ENCODE measurements at regions not wholly inside any gene's neighbourhood (a gene's known extent, or its start where the extent isn't known, plus 50 kb on each side); places are given as distances from the start of the nearest gene placed in this dataset.

DNA sequence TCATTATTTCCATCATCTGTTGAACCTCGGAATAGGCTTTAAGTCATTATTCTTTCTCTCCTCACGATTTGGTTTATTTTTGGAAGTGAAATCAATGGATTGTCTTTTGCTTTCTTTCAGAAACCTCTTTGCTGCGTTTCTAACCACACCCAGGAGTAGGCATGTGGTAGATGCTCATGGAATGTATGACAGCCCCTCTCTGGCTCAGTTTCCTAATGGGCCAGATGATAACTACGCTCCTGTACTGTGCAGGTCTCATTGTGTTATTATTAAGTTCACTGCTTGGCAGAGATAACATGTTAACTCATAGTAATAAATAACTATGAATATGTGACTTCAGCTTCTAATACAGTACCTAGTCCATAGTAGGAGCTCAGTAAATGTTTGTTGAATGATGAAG is 175.5 kb upstream of the KLF4 start:
- intact Hi-C loops (cut with micrococcal nuclease; ENCODE audit: unreplicated experiment): no loop called here
- Mint-ChIP-seq H3K9me3 (ENCODE audit: unreplicated experiment) (no peaks in the 10 kb centered on the region), H3K27me3 (ENCODE audit: insufficient read depth, unreplicated experiment) (no peaks in the 10 kb centered on the region), H3K4me1 (ENCODE audit: low read depth, unreplicated experiment) (no peaks in the 10 kb centered on the region), H3K36me3 (ENCODE audit: insufficient read depth, unreplicated experiment) (no peaks in the 10 kb centered on the region), H3K27ac (ENCODE audit: unreplicated experiment) (no peak overlapping the region), H3K4me3 (ENCODE audit: unreplicated experiment) (no peak overlapping the region)
- DNase-seq: no peak
- H3K9me3 ChIP-seq: no peaks in the 10 kb centered on the region
- ChIA-PET CTCF (no interaction called here), POLR2A (no interaction called here)
- H3K27me3 ChIP-seq (replicated peaks; ENCODE audit: control insufficient read depth, insufficient read depth, low read length): no peaks in the 10 kb centered on the region
- no peak for TF ChIP-seq CTCF (IDR thresholded peaks at IDR 0.05; ENCODE audit: insufficient read depth in 1 of 2, low read depth in 1 of 2, low read length in 1 of 2, severe bottlenecking in 1 of 2, unreplicated experiment in 1 of 2)
- H3K4me3 ChIP-seq (ENCODE audit: low read depth, low read length): no peak overlapping the region
- H3K36me3 ChIP-seq (ENCODE audit: control insufficient read depth, insufficient read depth, low read length): no peaks in the 10 kb centered on the region
- H3K4me1 ChIP-seq: no peaks in the 10 kb centered on the region
- no TSS peak for BruUV-seq (replicated peaks)

- Mint-ChIP-seq H3K4me1 (ENCODE audit: low read depth, unreplicated experiment) (no peaks in the 10 kb centered on the region), H3K27me3 (ENCODE audit: insufficient read depth, unreplicated experiment) (no peaks in the 10 kb centered on the region), H3K36me3 (ENCODE audit: insufficient read depth, unreplicated experiment) (no peaks in the 10 kb centered on the region), H3K27ac (ENCODE audit: unreplicated experiment) (no peak overlapping the region), H3K9me3 (ENCODE audit: unreplicated experiment) (no peaks in the 10 kb centered on the region), H3K4me3 (ENCODE audit: unreplicated experiment) (no peak overlapping the region)
- POLR2A ChIA-PET: no interaction called here
- Histone ChIP-seq H3K36me3 (ENCODE audit: control insufficient read depth, insufficient read depth, low read length) (no peaks in the 10 kb centered on the region), H3K4me3 (ENCODE audit: low read depth, low read length) (no peak overlapping the region), H3K4me1 (no peaks in the 10 kb centered on the region), H3K9me3 (no peaks in the 10 kb centered on the region), H3K27me3 (replicated peaks; ENCODE audit: control insufficient read depth, insufficient read depth, low read length) (no peaks in the 10 kb centered on the region)
- no peak for DNase-seq
- no peak for TF ChIP-seq CTCF (IDR thresholded peaks at IDR 0.05; ENCODE audit: insufficient read depth in 1 of 2, low read depth in 1 of 2, low read length in 1 of 2, severe bottlenecking in 1 of 2, unreplicated experiment in 1 of 2)
- intact Hi-C loops (cut with micrococcal nuclease; ENCODE audit: unreplicated experiment): no loop called here
- no TSS peak for BruUV-seq (replicated peaks)
- CTCF ChIA-PET: no interaction called here
Observed at GRCh38 chr9:107660976-107661375, 171.4 kb upstream of the KLF4 start.

GRCh38 chr9:107653263-107653821 is 163.8 kb upstream of the KLF4 start:
- no peak for TF ChIP-seq CTCF (IDR thresholded peaks at IDR 0.05; ENCODE audit: insufficient read depth in 1 of 2, low read depth in 1 of 2, low read length in 1 of 2, severe bottlenecking in 1 of 2, unreplicated experiment in 1 of 2)
- POLR2A ChIA-PET: no interaction called here
- no peak for DNase-seq
- no peaks in the 10 kb centered on the region for H3K9me3 ChIP-seq
- Mint-ChIP-seq H3K27me3 (ENCODE audit: insufficient read depth, unreplicated experiment) (no peaks in the 10 kb centered on the region), H3K4me3 (ENCODE audit: unreplicated experiment) (no peak overlapping the region), H3K27ac (ENCODE audit: unreplicated experiment) (no peak overlapping the region), H3K9me3 (ENCODE audit: unreplicated experiment) (no peaks in the 10 kb centered on the region), H3K4me1 (ENCODE audit: low read depth, unreplicated experiment) (peaks cover 6% of the 10 kb centered on the region), H3K36me3 (ENCODE audit: insufficient read depth, unreplicated experiment) (no peaks in the 10 kb centered on the region)
- H3K36me3 ChIP-seq (ENCODE audit: control insufficient read depth, insufficient read depth, low read length): no peaks in the 10 kb centered on the region
- CTCF ChIA-PET: no interaction called here
- no TSS peak for BruUV-seq (replicated peaks)
- no peak overlapping the region for H3K4me3 ChIP-seq (ENCODE audit: low read depth, low read length)
- H3K27me3 ChIP-seq (replicated peaks; ENCODE audit: control insufficient read depth, insufficient read depth, low read length): no peaks in the 10 kb centered on the region
- H3K4me1 ChIP-seq: no peaks in the 10 kb centered on the region
- intact Hi-C loops (cut with micrococcal nuclease; ENCODE audit: unreplicated experiment): no loop called here

Data from Caco-2 (cell line).